ENCODE measurements at regions not wholly inside any gene's neighbourhood (a gene's known extent, or its start where the extent isn't known, plus 50 kb on each side); places are given as distances from the start of the nearest gene placed in this dataset.

DNA sequence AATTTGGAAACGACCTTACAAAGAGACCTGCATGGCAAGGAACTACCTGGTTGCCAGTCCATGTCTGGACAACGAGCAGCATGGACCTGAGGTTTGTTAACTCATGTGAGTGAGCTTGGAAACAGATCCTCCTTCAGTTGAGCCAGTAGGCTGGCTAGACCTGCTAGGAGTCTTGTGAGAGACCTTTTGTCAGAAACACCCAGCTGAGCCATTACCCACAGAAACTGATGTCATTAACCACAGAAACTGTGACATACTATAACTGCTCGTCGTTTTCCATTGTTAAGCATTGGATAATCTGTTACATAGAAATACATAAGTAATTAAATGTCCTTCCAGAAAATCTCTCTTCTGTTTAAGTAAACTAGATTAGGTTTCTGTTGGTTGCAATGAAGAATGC, 211.1 kb upstream of the C21orf91 start:
- TF ChIP-seq POLR2A (IDR thresholded peaks at IDR 0.05; ENCODE audit: extremely low read depth, insufficient read length), result no peak
- TF ChIP-seq, protein P1, sequence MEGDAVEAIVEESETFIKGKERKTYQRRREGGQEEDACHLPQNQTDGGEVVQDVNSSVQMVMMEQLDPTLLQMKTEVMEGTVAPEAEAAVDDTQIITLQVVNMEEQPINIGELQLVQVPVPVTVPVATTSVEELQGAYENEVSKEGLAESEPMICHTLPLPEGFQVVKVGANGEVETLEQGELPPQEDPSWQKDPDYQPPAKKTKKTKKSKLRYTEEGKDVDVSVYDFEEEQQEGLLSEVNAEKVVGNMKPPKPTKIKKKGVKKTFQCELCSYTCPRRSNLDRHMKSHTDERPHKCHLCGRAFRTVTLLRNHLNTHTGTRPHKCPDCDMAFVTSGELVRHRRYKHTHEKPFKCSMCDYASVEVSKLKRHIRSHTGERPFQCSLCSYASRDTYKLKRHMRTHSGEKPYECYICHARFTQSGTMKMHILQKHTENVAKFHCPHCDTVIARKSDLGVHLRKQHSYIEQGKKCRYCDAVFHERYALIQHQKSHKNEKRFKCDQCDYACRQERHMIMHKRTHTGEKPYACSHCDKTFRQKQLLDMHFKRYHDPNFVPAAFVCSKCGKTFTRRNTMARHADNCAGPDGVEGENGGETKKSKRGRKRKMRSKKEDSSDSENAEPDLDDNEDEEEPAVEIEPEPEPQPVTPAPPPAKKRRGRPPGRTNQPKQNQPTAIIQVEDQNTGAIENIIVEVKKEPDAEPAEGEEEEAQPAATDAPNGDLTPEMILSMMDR (IDR thresholded peaks at IDR 0.05; ENCODE audit: low read depth, low read length), result no peak
